GM23338 (cell line): ENCODE measurements at regions not wholly inside any gene's neighbourhood (a gene's known extent, or its start where the extent isn't known, plus 50 kb on each side); places are given as distances from the start of the nearest gene placed in this dataset.

Experiments
- ATAC-seq: fragments of 200-7000 bp; cut with Tn5 transposase; 3 replicates; pipeline ENCODE4 v1.9.1; 2020
- DNase-seq: peaks from one replicate; pipeline ENCODE4 v3.0.0-alpha.2; 2015; ENCODE audit warnings: low spot score
- H2AFZ ChIP-seq: fragments of 200-600 bp; sonication (generic); 2 replicates; pipeline ENCODE4 v1.8.0; 2016; ENCODE audit warnings: antibody characterized with exemption, mild to moderate bottlenecking, moderate library complexity
- H3F3A ChIP-seq: fragments of 200-600 bp; sonication (generic); replicated peaks from 2 replicates; pipeline ENCODE4 v1.8.0; 2017; ENCODE audit warnings: antibody characterized with exemption, mixed run types, low read depth
- H3K27ac ChIP-seq: fragments of 200-600 bp; sonication (generic); 2 replicates; pipeline ENCODE4 v1.6.1; 2016; ENCODE audit warnings: low read depth
- H3K27me3 ChIP-seq: fragments of 200-600 bp; sonication (generic); 2 replicates; pipeline ENCODE4 v1.8.0; 2016; ENCODE audit warnings: mild to moderate bottlenecking, mixed run types, moderate library complexity; ENCODE audit not compliant: insufficient read depth
- H3K36me3 ChIP-seq: fragments of 200-600 bp; sonication (generic); 2 replicates; pipeline ENCODE4 v1.8.0; 2016; ENCODE audit warnings: mild to moderate bottlenecking; ENCODE audit not compliant: insufficient read depth
- H3K4me1 ChIP-seq: fragments of 200-600 bp; sonication (generic); 2 replicates; pipeline ENCODE4 v1.8.0; 2016; ENCODE audit warnings: mild to moderate bottlenecking, moderate library complexity; ENCODE audit not compliant: insufficient read depth
- H3K4me2 ChIP-seq: fragments of 200-600 bp; sonication (generic); 2 replicates; pipeline ENCODE4 v1.7.1; 2017; ENCODE audit warnings: mixed run types
- H3K4me3 ChIP-seq: fragments of 200-600 bp; sonication (generic); 2 replicates; pipeline ENCODE4 v1.6.1; 2016; ENCODE audit warnings: mixed run types
- H3K79me2 ChIP-seq: fragments of 200-600 bp; sonication (generic); replicated peaks from 2 replicates; pipeline ENCODE4 v1.8.0; 2017; ENCODE audit warnings: mild to moderate bottlenecking; ENCODE audit not compliant: insufficient read depth
- H3K9me2 ChIP-seq: fragments of 200-600 bp; sonication (generic); 2 replicates; pipeline ENCODE4 v1.8.0; 2017; ENCODE audit not compliant: insufficient read depth
- H4K20me1 ChIP-seq: fragments of 200-600 bp; sonication (generic); replicated peaks from 2 replicates; pipeline ENCODE4 v1.8.0; 2017; ENCODE audit warnings: mild to moderate bottlenecking; ENCODE audit not compliant: insufficient read depth
- H3K27ac Mint-ChIP-seq: 2 replicates; pipeline ENCODE4 v1.8.0; 2020; ENCODE audit warnings: inconsistent platforms, mild to moderate bottlenecking, moderate library complexity, mixed read lengths
- H3K27me3 Mint-ChIP-seq: 3 replicates; pipeline ENCODE4 v1.8.0; 2022; ENCODE audit warnings: low read depth, mild to moderate bottlenecking, moderate library complexity, mixed read lengths, inconsistent platforms; ENCODE audit not compliant: insufficient read depth, poor library complexity
- H3K36me3 Mint-ChIP-seq: 3 replicates; pipeline ENCODE4 v1.8.0; 2021; ENCODE audit warnings: low read depth, mild to moderate bottlenecking, inconsistent platforms, moderate library complexity, mixed read lengths
- H3K4me1 Mint-ChIP-seq: 3 replicates; pipeline ENCODE4 v1.8.0; 2020; ENCODE audit warnings: mild to moderate bottlenecking, inconsistent platforms, mixed read lengths
- H3K4me3 Mint-ChIP-seq: 3 replicates; pipeline ENCODE4 v1.8.0; 2021; ENCODE audit warnings: moderate library complexity, mild to moderate bottlenecking, inconsistent platforms, mixed read lengths
- H3K9me3 Mint-ChIP-seq: 3 replicates; pipeline ENCODE4 v1.8.0; 2020; ENCODE audit warnings: moderate library complexity, mild to moderate bottlenecking, inconsistent platforms, mixed read lengths
- EZH2 ChIP-seq: fragments of 200-600 bp; sonication (generic); IDR thresholded peaks from one replicate; pipeline ENCODE4 v1.8.0; 2017; ENCODE audit warnings: antibody characterized with exemption, mild to moderate bottlenecking, low read depth; ENCODE audit not compliant: unreplicated experiment
- EZH2phosphoT487 ChIP-seq: fragments of 200-600 bp; sonication (generic); IDR thresholded peaks from one replicate; pipeline ENCODE4 v1.8.1; 2018; ENCODE audit warnings: antibody characterized with exemption; ENCODE audit not compliant: unreplicated experiment
- JUNB ChIP-seq: IDR thresholded peaks from one replicate; pipeline ENCODE4 v1.6.1; 2016; ENCODE audit warnings: antibody characterized with exemption; ENCODE audit not compliant: unreplicated experiment
- NANOG ChIP-seq: IDR thresholded peaks from 2 replicates; pipeline ENCODE4 v1.6.1; 2016; ENCODE audit warnings: antibody characterized with exemption, borderline replicate concordance
- POLR2AphosphoS5 ChIP-seq: IDR thresholded peaks from 2 replicates; pipeline ENCODE4 v1.6.1; 2016; ENCODE audit warnings: antibody characterized with exemption, low read depth
- STAT1 ChIP-seq: IDR thresholded peaks from one replicate; pipeline ENCODE4 v1.6.1; 2016; ENCODE audit warnings: antibody characterized with exemption; ENCODE audit not compliant: unreplicated experiment
- ZNF114 ChIP-seq: fragments of 250-450 bp; sonication (Bioruptor Pico); IDR thresholded peaks from 2 replicates; pipeline ENCODE4 v1.5.0; 2020; ENCODE audit warnings: mild to moderate bottlenecking, moderate library complexity
- ZNF331 ChIP-seq: fragments of 250-450 bp; sonication (Bioruptor Pico); IDR thresholded peaks from 2 replicates; pipeline ENCODE4 v1.5.0; 2020; ENCODE audit warnings: low read depth, mild to moderate bottlenecking, moderate library complexity
- ZNF462 ChIP-seq: fragments of 250-450 bp; sonication (Bioruptor Pico); IDR thresholded peaks from 2 replicates; pipeline ENCODE4 v1.5.0; 2020; ENCODE audit warnings: mild to moderate bottlenecking, moderate library complexity
- TF ChIP-seq, protein P1 (sequence below): IDR thresholded peaks from one replicate; pipeline ENCODE4 v1.6.1; 2018; ENCODE audit warnings: antibody characterized with exemption; ENCODE audit not compliant: unreplicated experiment
- TF ChIP-seq, protein P2 (sequence below): IDR thresholded peaks from 2 replicates; pipeline ENCODE4 v1.6.1; 2016; ENCODE audit warnings: antibody characterized with exemption

- no peak for TF ChIP-seq ZNF114 (CRISPR knock-in tag)
- TF ChIP-seq ZNF462 (CRISPR knock-in tag) = no peak
- TF ChIP-seq EZH2 = no peak
- H2AFZ ChIP-seq = no peak overlapping the region
- H3K4me1 ChIP-seq = no peaks in the 10 kb centered on the region
- H3K9me2 ChIP-seq = no peaks in the 10 kb centered on the region
- Mint-ChIP-seq H3K27ac (no peak overlapping the region), H3K36me3 (no peaks in the 10 kb centered on the region), H3K9me3 (peaks cover 2% of the 10 kb centered on the region; the same call in 2 of the 3 replicates), H3K4me1 (peaks cover 4% of the 10 kb centered on the region; the same call in 1 of the 3 replicates), H3K27me3 (peaks cover 10% of the 10 kb centered on the region), H3K4me3 (no peak overlapping the region)
- no peak overlapping the region for H3K4me3 ChIP-seq
- ATAC-seq (no peak), DNase-seq (no peak)
- H3K36me3 ChIP-seq = no peaks in the 10 kb centered on the region
- H3K27ac ChIP-seq = no peak overlapping the region
- H3K4me2 ChIP-seq = no peak overlapping the region
- H3K27me3 ChIP-seq = no peaks in the 10 kb centered on the region
- no peaks in the 10 kb centered on the region for H3F3A ChIP-seq
- no peaks in the 10 kb centered on the region for H4K20me1 ChIP-seq
- no peaks in the 10 kb centered on the region for H3K79me2 ChIP-seq
These were observed 368.6 kb downstream of the CDH26 start for GRCh38 chr20:60326821-60327220.

DNA sequence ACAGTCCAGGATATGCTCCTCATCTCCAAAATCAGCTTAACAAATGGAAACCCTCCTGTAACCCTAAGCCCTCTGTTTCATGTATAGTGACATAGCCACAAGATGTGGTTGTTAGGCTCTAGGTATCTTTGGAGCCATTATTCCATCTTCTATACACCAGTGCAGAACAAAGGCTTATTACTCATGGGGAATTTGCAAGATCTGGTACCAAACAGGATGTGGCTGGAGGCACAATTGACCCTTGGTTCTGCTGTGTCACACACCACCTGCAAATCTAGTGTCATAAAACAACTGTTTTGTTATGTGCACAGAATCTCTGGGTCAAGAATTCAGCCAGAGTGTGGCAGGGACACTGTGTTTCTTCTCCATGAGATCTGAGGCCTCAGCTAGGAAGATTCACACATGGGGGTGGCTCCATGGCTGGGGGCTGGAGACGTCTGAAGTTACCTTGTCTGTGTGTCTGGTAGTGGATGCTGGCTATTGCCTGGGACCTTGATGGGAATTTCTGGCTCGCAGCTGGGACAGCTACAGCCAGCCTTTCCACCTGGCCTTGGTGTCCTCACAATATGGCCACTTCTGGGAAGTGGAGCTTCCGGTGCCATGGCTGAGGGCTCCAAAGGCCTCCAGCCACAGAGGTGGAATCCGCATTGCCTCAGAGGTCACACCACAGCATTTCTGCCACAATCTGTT is 369.9 kb downstream of the CDH26 start:
- Histone ChIP-seq H3F3A (no peaks in the 10 kb centered on the region), H3K79me2 (no peaks in the 10 kb centered on the region), H3K27me3 (no peaks in the 10 kb centered on the region), H3K9me2 (no peaks in the 10 kb centered on the region), H3K4me1 (no peaks in the 10 kb centered on the region), H3K4me2 (no peak overlapping the region), H3K4me3 (no peak overlapping the region), H3K36me3 (no peaks in the 10 kb centered on the region), H4K20me1 (no peaks in the 10 kb centered on the region), H3K27ac (no peak overlapping the region), H2AFZ (no peak overlapping the region)
- no peak overlapping the region for H3K4me3 Mint-ChIP-seq
- H3K27me3 Mint-ChIP-seq = peaks cover 10% of the 10 kb centered on the region
- no peak overlapping the region for H3K27ac Mint-ChIP-seq
- H3K36me3 Mint-ChIP-seq = no peaks in the 10 kb centered on the region
- DNase-seq (no peak), ATAC-seq (no peak)
- peaks cover 4% of the 10 kb centered on the region; the same call in 1 of the 3 replicates for H3K4me1 Mint-ChIP-seq
- peaks cover 2% of the 10 kb centered on the region; the same call in 2 of the 3 replicates for H3K9me3 Mint-ChIP-seq
- TF ChIP-seq STAT1 = no peak
- TF ChIP-seq EZH2phosphoT487 = no peak
- no peak for TF ChIP-seq POLR2AphosphoS5
- TF ChIP-seq, protein P1, sequence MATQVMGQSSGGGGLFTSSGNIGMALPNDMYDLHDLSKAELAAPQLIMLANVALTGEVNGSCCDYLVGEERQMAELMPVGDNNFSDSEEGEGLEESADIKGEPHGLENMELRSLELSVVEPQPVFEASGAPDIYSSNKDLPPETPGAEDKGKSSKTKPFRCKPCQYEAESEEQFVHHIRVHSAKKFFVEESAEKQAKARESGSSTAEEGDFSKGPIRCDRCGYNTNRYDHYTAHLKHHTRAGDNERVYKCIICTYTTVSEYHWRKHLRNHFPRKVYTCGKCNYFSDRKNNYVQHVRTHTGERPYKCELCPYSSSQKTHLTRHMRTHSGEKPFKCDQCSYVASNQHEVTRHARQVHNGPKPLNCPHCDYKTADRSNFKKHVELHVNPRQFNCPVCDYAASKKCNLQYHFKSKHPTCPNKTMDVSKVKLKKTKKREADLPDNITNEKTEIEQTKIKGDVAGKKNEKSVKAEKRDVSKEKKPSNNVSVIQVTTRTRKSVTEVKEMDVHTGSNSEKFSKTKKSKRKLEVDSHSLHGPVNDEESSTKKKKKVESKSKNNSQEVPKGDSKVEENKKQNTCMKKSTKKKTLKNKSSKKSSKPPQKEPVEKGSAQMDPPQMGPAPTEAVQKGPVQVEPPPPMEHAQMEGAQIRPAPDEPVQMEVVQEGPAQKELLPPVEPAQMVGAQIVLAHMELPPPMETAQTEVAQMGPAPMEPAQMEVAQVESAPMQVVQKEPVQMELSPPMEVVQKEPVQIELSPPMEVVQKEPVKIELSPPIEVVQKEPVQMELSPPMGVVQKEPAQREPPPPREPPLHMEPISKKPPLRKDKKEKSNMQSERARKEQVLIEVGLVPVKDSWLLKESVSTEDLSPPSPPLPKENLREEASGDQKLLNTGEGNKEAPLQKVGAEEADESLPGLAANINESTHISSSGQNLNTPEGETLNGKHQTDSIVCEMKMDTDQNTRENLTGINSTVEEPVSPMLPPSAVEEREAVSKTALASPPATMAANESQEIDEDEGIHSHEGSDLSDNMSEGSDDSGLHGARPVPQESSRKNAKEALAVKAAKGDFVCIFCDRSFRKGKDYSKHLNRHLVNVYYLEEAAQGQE = no peak
- TF ChIP-seq NANOG = no peak
- TF ChIP-seq JUNB = no peak
- TF ChIP-seq, protein P2, sequence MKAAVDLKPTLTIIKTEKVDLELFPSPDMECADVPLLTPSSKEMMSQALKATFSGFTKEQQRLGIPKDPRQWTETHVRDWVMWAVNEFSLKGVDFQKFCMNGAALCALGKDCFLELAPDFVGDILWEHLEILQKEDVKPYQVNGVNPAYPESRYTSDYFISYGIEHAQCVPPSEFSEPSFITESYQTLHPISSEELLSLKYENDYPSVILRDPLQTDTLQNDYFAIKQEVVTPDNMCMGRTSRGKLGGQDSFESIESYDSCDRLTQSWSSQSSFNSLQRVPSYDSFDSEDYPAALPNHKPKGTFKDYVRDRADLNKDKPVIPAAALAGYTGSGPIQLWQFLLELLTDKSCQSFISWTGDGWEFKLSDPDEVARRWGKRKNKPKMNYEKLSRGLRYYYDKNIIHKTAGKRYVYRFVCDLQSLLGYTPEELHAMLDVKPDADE = no peak
- no peak for TF ChIP-seq EZH2
- no peak for TF ChIP-seq ZNF331 (CRISPR knock-in tag)
- no peak for TF ChIP-seq ZNF114 (CRISPR knock-in tag)
